Heart left ventricle (tissue), 16 donors: ENCODE measurements at regions not wholly inside any gene's neighbourhood (a gene's known extent, or its start where the extent isn't known, plus 50 kb on each side); places are given as distances from the start of the nearest gene placed in this dataset.
"Not testable (repeated sequence)": the region's sequence is repeated elsewhere in the genome, so short reads cannot be mapped to it uniquely, and the experiment has no call there.

ENCODE experiments used
- ATAC-seq, 4 donors: fragments of 200-7000 bp; cut with Tn5 transposase; one replicate each; pipeline ENCODE4 v1.9.1; 2020 to 2022; ENCODE audit warnings: moderate library complexity in 4 of 4, mild to moderate bottlenecking in 3 of 4, moderate number of reproducible peaks in 1 of 4
- DNase-seq, 5 donors: peaks; one replicate each; pipeline ENCODE4 v3.0.0-alpha.2; 2020
- H3K27ac ChIP-seq, 12 donors: fragments of 200-600 bp; sonication (generic) in 4 of 12; one replicate each; pipeline versions ENCODE4 v1.5.0 to v1.8.0; 2016 to 2022; ENCODE audit warnings: mild to moderate bottlenecking in 2 of 12
- H3K27me3 ChIP-seq, 9 donors: fragments of 200-600 bp; sonication (generic) in 2 of 9; one replicate each; pipeline versions ENCODE4 v1.5.1 to v1.8.0; 2016 to 2022; ENCODE audit warnings: mild to moderate bottlenecking in 3 of 9
- H3K36me3 ChIP-seq, 9 donors: fragments of 200-600 bp; sonication (generic) in 2 of 9; one replicate each; pipeline versions ENCODE4 v1.5.0 to v1.8.0; 2018 to 2022; ENCODE audit warnings: mild to moderate bottlenecking in 2 of 9
- H3K4me1 ChIP-seq, 12 donors: fragments of 200-600 bp; sonication (generic) in 4 of 12; one replicate each; pipeline versions ENCODE4 v1.5.0 to v1.8.0; 2016 to 2022; ENCODE audit warnings: mild to moderate bottlenecking in 3 of 12
- H3K4me3 ChIP-seq, 12 donors: fragments of 200-600 bp; sonication (generic) in 4 of 12; one replicate each; pipeline versions ENCODE4 v1.5.0 to v1.8.0; 2017 to 2022; ENCODE audit warnings: mild to moderate bottlenecking in 9 of 12, moderate library complexity in 4 of 12
- H3K9me3 ChIP-seq, 12 donors: fragments of 200-600 bp; sonication (generic) in 4 of 12; one replicate each; pipeline versions ENCODE4 v1.5.0 to v1.8.0; 2016 to 2022; ENCODE audit warnings: mild to moderate bottlenecking in 1 of 12
- POLR2A ChIP-seq, 2 donors: fragments of 450-650 bp; IDR thresholded peaks; one replicate each; pipeline ENCODE4 v1.6.1; 2017; ENCODE audit warnings: antibody characterized with exemption in 2 of 2, mild to moderate bottlenecking in 2 of 2, moderate library complexity in 2 of 2
- WGBS, 4 donors: extraction: QIAGEN DNeasy Blood & Tissue Kit in 2 of 4; methylation state at CpG; one replicate each; pipeline versions ENCODE4 v1.1.5 to v1.1.7; 2013 to 2018; 5-methylcytosine and 5-hydroxymethylcytosine counted together
- intact Hi-C, 10 donors: fragments of 100-400 bp; cut with DNase I; formaldehyde crosslinking; loops; one replicate each; pipeline versions ENCODE4 v1.11.1 to v1.14.2; 2022
- TF ChIP-seq, protein P1 (sequence below), 12 donors: fragments of 200-600 bp; sonication (generic) in 4 of 12; IDR thresholded peaks; one replicate each; pipeline versions ENCODE4 v1.5.0 to v1.8.0; 2018 to 2022; ENCODE audit warnings: antibody characterized with exemption in 12 of 12, mild to moderate bottlenecking in 5 of 12
- donor health status: ischemic (EF 13 %, LVEDD 7.1; RV severe dilation, severe dysfunction).
- donor health status: healthy with polysubstance abuse.
- donor health status: DM: no; HTN: yes; CAD: no.
- donor health status: DM: no; HTN: no; CAD: no.
- donor health status: ischemic (EF 25% LVEDD 6.9; RV normal size, moderate dysfunction).
- donor health status: ischemic (EF 25% LVEDD 5.7; RV mildly dilated, moderate dysfunction).
- donor health status: healthy.
- donor health status: DM: yes; HTN: yes; CAD: no.
- donor health status: ischemic (EF 35%, LVEDD 5.7; RV mildly dilated, moderate dysfunction).
- donor health status: nonischemic (EF 11% LVEDD 7.7; RV severe dilation, severe dysfunction).
- donor health status: DM: yes; HTN: yes; CAD: no.
- donor health status: PGD.
- donor health status: ischemic (EF 29% LVEDD 5.4; RV normal size, mild dysfunction).
- donor health status: nonischemic (EF 23%, LVEDD 6.1; RV moderate dilation, normal function).

DNA sequence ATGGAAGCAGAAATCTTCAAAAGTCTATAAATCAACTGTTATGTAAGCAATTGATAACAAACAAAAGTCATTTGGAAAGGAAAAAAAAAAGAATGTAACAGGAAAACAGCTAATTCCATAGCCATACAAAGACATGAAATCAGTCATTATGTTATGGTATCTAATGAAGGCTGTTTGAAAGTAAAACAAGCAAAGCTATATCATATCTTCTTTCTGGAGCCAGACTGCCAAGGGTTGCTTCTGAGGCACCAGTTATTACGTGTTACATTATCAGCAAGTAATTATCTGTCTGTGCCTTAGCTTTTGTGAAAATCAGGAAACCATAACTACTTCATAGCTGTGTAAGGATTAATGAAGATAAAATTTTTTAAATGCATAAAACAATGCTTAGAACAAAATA lies 480.2 kb downstream of the FAT4 start:
- Histone ChIP-seq H3K27ac (no peak overlapping the region), H3K4me3 (no peak overlapping the region), H3K36me3 (no peaks in the 10 kb centered on the region), H3K27me3 (no peaks in the 10 kb centered on the region), H3K9me3 (no peaks in the 10 kb centered on the region), H3K4me1 (no peaks in the 10 kb centered on the region)
- WGBS, 4 donors: 52 to 60% (median 54%) methylated on average over 1 of the region's 1 CpG
- TF ChIP-seq POLR2A (IDR thresholded peaks at IDR 0.05): no peak
- TF ChIP-seq, protein P1, sequence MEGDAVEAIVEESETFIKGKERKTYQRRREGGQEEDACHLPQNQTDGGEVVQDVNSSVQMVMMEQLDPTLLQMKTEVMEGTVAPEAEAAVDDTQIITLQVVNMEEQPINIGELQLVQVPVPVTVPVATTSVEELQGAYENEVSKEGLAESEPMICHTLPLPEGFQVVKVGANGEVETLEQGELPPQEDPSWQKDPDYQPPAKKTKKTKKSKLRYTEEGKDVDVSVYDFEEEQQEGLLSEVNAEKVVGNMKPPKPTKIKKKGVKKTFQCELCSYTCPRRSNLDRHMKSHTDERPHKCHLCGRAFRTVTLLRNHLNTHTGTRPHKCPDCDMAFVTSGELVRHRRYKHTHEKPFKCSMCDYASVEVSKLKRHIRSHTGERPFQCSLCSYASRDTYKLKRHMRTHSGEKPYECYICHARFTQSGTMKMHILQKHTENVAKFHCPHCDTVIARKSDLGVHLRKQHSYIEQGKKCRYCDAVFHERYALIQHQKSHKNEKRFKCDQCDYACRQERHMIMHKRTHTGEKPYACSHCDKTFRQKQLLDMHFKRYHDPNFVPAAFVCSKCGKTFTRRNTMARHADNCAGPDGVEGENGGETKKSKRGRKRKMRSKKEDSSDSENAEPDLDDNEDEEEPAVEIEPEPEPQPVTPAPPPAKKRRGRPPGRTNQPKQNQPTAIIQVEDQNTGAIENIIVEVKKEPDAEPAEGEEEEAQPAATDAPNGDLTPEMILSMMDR (IDR thresholded peaks at IDR 0.05): no peak
- ATAC-seq (no peak), DNase-seq (no peak)
- intact Hi-C loops: no loop called here

DNA sequence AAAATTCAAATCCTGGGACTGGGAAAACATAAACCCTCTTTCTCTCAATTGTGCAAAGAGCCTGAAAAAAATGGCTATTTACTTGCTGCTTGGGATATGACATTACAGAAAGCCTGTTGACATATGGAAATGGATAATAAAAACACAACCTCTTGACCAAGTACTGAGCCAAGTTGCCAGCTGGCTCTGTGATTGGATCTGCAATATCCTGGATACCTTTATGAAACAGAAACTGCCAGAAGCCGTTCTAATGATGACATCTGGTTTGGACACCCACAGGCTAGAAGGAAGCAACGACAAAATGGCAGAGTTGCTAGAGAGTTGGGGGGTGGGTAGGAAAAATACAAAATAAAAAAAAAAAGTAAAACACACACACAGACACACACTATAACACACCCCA lies 481.4 kb downstream of the FAT4 start:
- Histone ChIP-seq H3K27ac (no peak overlapping the region), H3K36me3 (no peaks in the 10 kb centered on the region), H3K4me1 (no peaks in the 10 kb centered on the region), H3K27me3 (no peaks in the 10 kb centered on the region), H3K9me3 (no peaks in the 10 kb centered on the region), H3K4me3 (no peak overlapping the region)
- WGBS, 4 donors: 55 to 70% (median 63%) methylated on average over 2 of the region's 2 CpGs
- TF ChIP-seq, protein P1 (IDR thresholded peaks at IDR 0.05): no peak
- no peak for TF ChIP-seq POLR2A (IDR thresholded peaks at IDR 0.05)
- no peak for DNase-seq
- intact Hi-C loops: no loop called here
- no peak for ATAC-seq

DNA sequence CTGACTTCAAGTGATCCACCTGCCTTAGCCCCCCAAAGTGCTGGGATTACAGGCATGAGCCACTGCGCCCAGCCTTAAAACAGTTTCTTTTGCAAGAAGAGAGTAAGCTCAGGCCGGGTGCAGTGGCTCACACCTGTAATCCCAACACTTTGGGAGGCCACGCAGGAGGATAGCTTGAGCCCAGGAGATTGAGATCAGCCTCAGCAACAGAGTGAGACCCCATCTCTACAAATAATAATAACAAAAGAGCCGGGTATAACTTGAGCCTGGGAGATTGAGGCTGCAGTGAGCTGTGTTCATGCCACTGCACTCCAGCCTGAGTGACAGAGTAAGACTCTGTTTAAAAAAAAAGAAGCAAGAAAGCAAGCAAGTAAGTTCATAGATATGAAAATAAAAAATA lies 482.9 kb downstream of the FAT4 start:
- H3K4me3 ChIP-seq, intact Hi-C loops, H3K27ac ChIP-seq, ATAC-seq, H3K27me3 ChIP-seq, DNase-seq, H3K36me3 ChIP-seq, H3K4me1 ChIP-seq, H3K9me3 ChIP-seq: not testable (repeated sequence)
- 74 to 77% (median 75%) methylated on average over 4 of the region's 4 CpGs for WGBS, 4 donors

DNA sequence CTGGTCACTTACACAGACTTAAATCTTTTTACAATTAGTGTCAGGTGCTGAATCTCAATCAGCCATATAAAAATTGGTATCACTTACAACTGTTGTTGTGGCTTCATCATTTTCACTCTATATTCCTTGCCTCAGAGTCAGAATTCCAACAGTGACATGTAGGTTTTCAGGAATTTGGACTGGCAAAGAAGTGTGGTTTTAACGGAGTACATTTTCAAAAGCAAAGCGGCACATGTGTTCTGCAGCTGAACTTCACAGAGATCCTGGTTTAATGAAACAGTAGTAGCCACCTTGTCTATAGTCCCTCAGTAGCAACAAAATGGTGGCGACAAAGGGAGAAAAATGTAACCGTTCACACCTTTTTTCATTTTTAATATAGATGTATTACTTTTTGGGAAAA lies 486.6 kb downstream of the FAT4 start:
- no peak overlapping the region for H3K27ac ChIP-seq
- H3K4me3 ChIP-seq: no peak overlapping the region
- no peaks in the 10 kb centered on the region for H3K36me3 ChIP-seq
- no peaks in the 10 kb centered on the region for H3K27me3 ChIP-seq
- 92 to 95% (median 94%) methylated on average over 4 of the region's 4 CpGs for WGBS, 4 donors
- no peak for TF ChIP-seq POLR2A (IDR thresholded peaks at IDR 0.05)
- TF ChIP-seq, protein P1 (IDR thresholded peaks at IDR 0.05): no peak
- ATAC-seq (no peak), DNase-seq (no peak)
- intact Hi-C loops: no loop called here
- no peaks in the 10 kb centered on the region for H3K4me1 ChIP-seq
- no peaks in the 10 kb centered on the region for H3K9me3 ChIP-seq

DNA sequence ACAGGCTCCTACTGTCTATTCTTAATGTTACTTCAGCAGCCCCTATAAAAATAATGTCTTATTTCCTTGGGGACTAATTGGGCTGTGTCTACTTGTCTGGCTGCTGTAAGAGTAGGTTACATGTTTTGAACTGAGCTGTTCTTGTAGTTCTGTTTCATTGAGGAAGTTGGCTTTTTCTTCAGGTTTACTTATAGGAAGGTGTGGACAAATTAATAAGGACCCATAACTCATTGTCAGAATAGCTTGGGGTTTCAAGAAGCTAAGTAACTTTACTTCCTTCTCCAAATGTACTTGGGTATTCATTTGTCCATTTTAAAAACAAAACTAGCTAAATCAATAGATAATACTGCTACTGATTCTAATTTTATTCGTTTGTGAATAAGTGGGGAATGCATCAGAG lies 487.2 kb downstream of the FAT4 start:
- no peak for ATAC-seq
- H3K4me1 ChIP-seq: no peaks in the 10 kb centered on the region
- intact Hi-C loops: no loop called here
- no peaks in the 10 kb centered on the region for H3K27me3 ChIP-seq
- no peak overlapping the region for H3K27ac ChIP-seq
- no peak for DNase-seq
- 75 to 86% (median 77%) methylated on average over 1 of the region's 1 CpG for WGBS, 4 donors
- H3K9me3 ChIP-seq: no peaks in the 10 kb centered on the region
- H3K4me3 ChIP-seq: no peak overlapping the region
- TF ChIP-seq POLR2A (IDR thresholded peaks at IDR 0.05): no peak
- TF ChIP-seq, protein P1 (IDR thresholded peaks at IDR 0.05): no peak
- H3K36me3 ChIP-seq: no peaks in the 10 kb centered on the region
